KMS-11 (cell line): ENCODE measurements at regions not wholly inside any gene's neighbourhood (a gene's known extent, or its start where the extent isn't known, plus 50 kb on each side); places are given as distances from the start of the nearest gene placed in this dataset.

Experiments
- H2AFZ ChIP-seq: fragments of 200-600 bp; sonication (generic); 2 replicates; pipeline ENCODE4 v1.6.1; 2016; ENCODE audit warnings: antibody characterized with exemption, mixed run types, low read depth
- H3K27ac ChIP-seq: fragments of 200-600 bp; sonication (generic); 2 replicates; pipeline ENCODE4 v1.6.1; 2016; ENCODE audit warnings: mild to moderate bottlenecking, mixed run types
- H3K27me3 ChIP-seq: fragments of 200-600 bp; sonication (generic); 2 replicates; pipeline ENCODE4 v1.6.1; 2017; ENCODE audit warnings: mild to moderate bottlenecking, low read depth, mixed run types, moderate library complexity; ENCODE audit not compliant: insufficient read depth
- H3K36me3 ChIP-seq: fragments of 200-600 bp; sonication (generic); 2 replicates; pipeline ENCODE4 v1.6.1; 2017; ENCODE audit warnings: mild to moderate bottlenecking, mixed run types; ENCODE audit not compliant: insufficient read depth
- H3K4me1 ChIP-seq: fragments of 200-600 bp; sonication (generic); 2 replicates; pipeline ENCODE4 v1.6.1; 2016; ENCODE audit warnings: mild to moderate bottlenecking, low read depth, mixed run types; ENCODE audit not compliant: poor library complexity, severe bottlenecking
- H3K4me2 ChIP-seq: fragments of 200-600 bp; sonication (generic); 2 replicates; pipeline ENCODE4 v1.7.0; 2016; ENCODE audit warnings: mild to moderate bottlenecking, mixed run types
- H3K4me3 ChIP-seq: fragments of 200-600 bp; sonication (generic); IDR thresholded peaks from 2 replicates; pipeline ENCODE4 v1.6.1; 2017; ENCODE audit warnings: low read depth, low read length, mixed read lengths; ENCODE audit not compliant: insufficient read depth
- H3K79me2 ChIP-seq: fragments of 200-600 bp; sonication (generic); 2 replicates; pipeline ENCODE4 v1.6.1; 2016; ENCODE audit warnings: low read depth, mixed run types; ENCODE audit not compliant: insufficient read depth
- H3K9ac ChIP-seq: fragments of 200-600 bp; sonication (generic); 2 replicates; pipeline ENCODE4 v1.6.1; 2016; ENCODE audit warnings: mild to moderate bottlenecking, mixed run types
- H4K20me1 ChIP-seq: fragments of 200-600 bp; sonication (generic); 2 replicates; pipeline ENCODE4 v1.6.1; 2016; ENCODE audit warnings: mild to moderate bottlenecking, mixed run types; ENCODE audit not compliant: insufficient read depth
- CTCF ChIP-seq: fragments of 200-600 bp; sonication (generic); conservative IDR thresholded peaks from 2 replicates; pipeline ENCODE4 v1.6.1; 2017; ENCODE audit warnings: low read depth, mild to moderate bottlenecking, antibody characterized with exemption, low read length, moderate library complexity, mixed read lengths

- H3K9ac ChIP-seq: no peak overlapping the region
- no peak overlapping the region for H3K4me2 ChIP-seq
- H4K20me1 ChIP-seq: no peaks in the 10 kb centered on the region
- no peaks in the 10 kb centered on the region for H3K36me3 ChIP-seq
- H3K27ac ChIP-seq: no peak overlapping the region
- H2AFZ ChIP-seq: no peak overlapping the region
- H3K79me2 ChIP-seq: no peaks in the 10 kb centered on the region
- no peak overlapping the region for H3K4me3 ChIP-seq
- no peaks in the 10 kb centered on the region for H3K4me1 ChIP-seq
- no peaks in the 10 kb centered on the region for H3K27me3 ChIP-seq
- no peak for TF ChIP-seq CTCF
Observed at GRCh38 chr1:181262069-181262468, 173.6 kb downstream of the IER5 start.

GRCh38 chr1:181263444-181263843, 174.9 kb downstream of the IER5 start:
- H3K4me1 ChIP-seq: no peaks in the 10 kb centered on the region
- no peak overlapping the region for H2AFZ ChIP-seq
- H4K20me1 ChIP-seq: no peaks in the 10 kb centered on the region
- TF ChIP-seq CTCF: no peak
- no peak overlapping the region for H3K9ac ChIP-seq
- H3K79me2 ChIP-seq: no peaks in the 10 kb centered on the region
- no peaks in the 10 kb centered on the region for H3K36me3 ChIP-seq
- no peak overlapping the region for H3K4me2 ChIP-seq
- H3K27me3 ChIP-seq: no peaks in the 10 kb centered on the region
- no peak overlapping the region for H3K27ac ChIP-seq
- H3K4me3 ChIP-seq: no peak overlapping the region

GRCh38 chr1:181264821-181265220, 176.3 kb downstream of the IER5 start:
- TF ChIP-seq CTCF: no peak
- H3K27me3 ChIP-seq: no peaks in the 10 kb centered on the region
- no peak overlapping the region for H3K27ac ChIP-seq
- H4K20me1 ChIP-seq: no peaks in the 10 kb centered on the region
- H3K4me1 ChIP-seq: no peaks in the 10 kb centered on the region
- no peak overlapping the region for H3K9ac ChIP-seq
- no peak overlapping the region for H3K4me2 ChIP-seq
- H3K79me2 ChIP-seq: no peaks in the 10 kb centered on the region
- no peak overlapping the region for H2AFZ ChIP-seq
- no peak overlapping the region for H3K4me3 ChIP-seq
- H3K36me3 ChIP-seq: no peaks in the 10 kb centered on the region

- no peak overlapping the region for H3K4me3 ChIP-seq
- no peaks in the 10 kb centered on the region for H3K36me3 ChIP-seq
- H2AFZ ChIP-seq: no peak overlapping the region
- H3K27me3 ChIP-seq: no peaks in the 10 kb centered on the region
- H3K4me1 ChIP-seq: no peaks in the 10 kb centered on the region
- H4K20me1 ChIP-seq: no peaks in the 10 kb centered on the region
- no peak overlapping the region for H3K4me2 ChIP-seq
- H3K27ac ChIP-seq: no peak overlapping the region
- TF ChIP-seq CTCF: no peak
- H3K9ac ChIP-seq: no peak overlapping the region
- no peaks in the 10 kb centered on the region for H3K79me2 ChIP-seq
Observed at GRCh38 chr1:181284978-181285377, 196.5 kb downstream of the IER5 start.

GRCh38 chr1:181295217-181295616, 188.1 kb upstream of the CACNA1E start:
- Histone ChIP-seq H3K4me3 (no peak overlapping the region), H3K27ac (no peak overlapping the region), H3K79me2 (no peaks in the 10 kb centered on the region), H2AFZ (no peak overlapping the region), H3K27me3 (no peaks in the 10 kb centered on the region), H4K20me1 (no peaks in the 10 kb centered on the region), H3K9ac (no peak overlapping the region), H3K4me1 (no peaks in the 10 kb centered on the region), H3K4me2 (no peak overlapping the region), H3K36me3 (no peaks in the 10 kb centered on the region)
- TF ChIP-seq CTCF: no peak
